ENCODE measurements at regions not wholly inside any gene's neighbourhood (a gene's known extent, or its start where the extent isn't known, plus 50 kb on each side); places are given as distances from the start of the nearest gene placed in this dataset.
"Not testable (repeated sequence)": the region's sequence is repeated elsewhere in the genome, so short reads cannot be mapped to it uniquely, and the experiment has no call there.

DNA sequence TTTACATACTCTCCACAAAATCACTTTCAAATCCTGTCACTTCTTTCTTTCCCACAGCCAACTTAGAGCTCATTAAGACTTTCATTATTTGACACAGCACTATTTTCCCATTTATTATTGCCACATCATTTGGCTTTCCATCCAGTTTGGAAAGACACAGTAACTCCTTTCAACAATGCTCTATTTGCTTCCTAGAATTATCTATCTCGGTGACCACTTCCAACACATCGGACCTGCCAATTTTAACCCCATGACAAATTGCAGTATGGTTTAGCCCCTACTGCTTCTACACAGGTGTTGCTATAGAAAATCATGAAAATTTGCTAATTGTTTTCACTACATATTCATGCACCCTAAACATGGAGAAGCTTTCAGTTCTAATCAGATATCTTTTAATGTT, 190.6 kb upstream of the COX7C start:
- H3K9ac ChIP-seq (ENCODE audit: low read depth in 1 of 2, low read length in 2 of 2) = no peak overlapping the region
- H3K4me1 ChIP-seq (ENCODE audit: control insufficient read depth in 2 of 2, insufficient read depth in 2 of 2, low read length in 2 of 2) = no peaks in the 10 kb centered on the region
- H3K36me3 ChIP-seq (ENCODE audit: control insufficient read depth in 2 of 2, insufficient read depth in 2 of 2, low read length in 2 of 2) = no peaks in the 10 kb centered on the region
- no peaks in the 10 kb centered on the region for H3K27me3 ChIP-seq (ENCODE audit: control insufficient read depth in 2 of 2, insufficient read depth in 2 of 2, low read length in 2 of 2)
- H3K9me3 ChIP-seq (ENCODE audit: control insufficient read depth in 2 of 2, low read length in 2 of 2) = no peaks in the 10 kb centered on the region
- H3K4me3 ChIP-seq (ENCODE audit: low read length in 2 of 2) = no peak overlapping the region
- H3K27ac ChIP-seq (ENCODE audit: low read depth in 2 of 2, low read length in 2 of 2) = no peak overlapping the region

DNA sequence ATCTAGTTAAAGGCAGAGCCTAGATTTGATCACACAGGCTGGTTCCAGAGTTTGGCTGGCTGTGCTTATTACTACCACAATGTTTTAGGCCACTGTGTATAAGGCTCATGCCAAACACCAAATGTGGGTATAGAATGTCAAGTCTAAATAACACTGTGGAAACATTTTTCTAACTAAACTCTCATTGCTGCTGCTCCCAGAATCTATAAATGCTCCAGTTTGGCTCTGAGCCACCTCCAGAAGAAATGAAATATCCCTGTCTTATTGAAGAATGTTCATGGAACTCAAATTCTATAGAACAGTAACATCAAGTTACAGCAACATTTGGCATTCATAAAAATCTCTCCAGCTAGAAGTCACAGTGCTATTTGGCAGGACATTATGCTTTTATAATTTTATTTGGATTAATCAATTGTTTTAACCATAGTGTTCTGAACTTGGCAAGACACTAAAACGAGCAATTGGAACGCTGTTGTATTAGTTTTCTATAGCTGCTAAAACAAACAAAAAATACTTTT, 178.1 kb upstream of the COX7C start:
- Histone ChIP-seq H3K4me3 (ENCODE audit: low read length in 2 of 2) (no peak overlapping the region), H3K27ac (ENCODE audit: low read depth in 2 of 2, low read length in 2 of 2) (no peak overlapping the region), H3K36me3 (ENCODE audit: control insufficient read depth in 2 of 2, insufficient read depth in 2 of 2, low read length in 2 of 2) (no peaks in the 10 kb centered on the region), H3K4me1 (ENCODE audit: control insufficient read depth in 2 of 2, insufficient read depth in 2 of 2, low read length in 2 of 2) (no peaks in the 10 kb centered on the region), H3K9me3 (ENCODE audit: control insufficient read depth in 2 of 2, low read length in 2 of 2) (no peaks in the 10 kb centered on the region), H3K9ac (ENCODE audit: low read depth in 1 of 2, low read length in 2 of 2) (no peak overlapping the region), H3K27me3 (ENCODE audit: control insufficient read depth in 2 of 2, insufficient read depth in 2 of 2, low read length in 2 of 2) (no peaks in the 10 kb centered on the region)

DNA sequence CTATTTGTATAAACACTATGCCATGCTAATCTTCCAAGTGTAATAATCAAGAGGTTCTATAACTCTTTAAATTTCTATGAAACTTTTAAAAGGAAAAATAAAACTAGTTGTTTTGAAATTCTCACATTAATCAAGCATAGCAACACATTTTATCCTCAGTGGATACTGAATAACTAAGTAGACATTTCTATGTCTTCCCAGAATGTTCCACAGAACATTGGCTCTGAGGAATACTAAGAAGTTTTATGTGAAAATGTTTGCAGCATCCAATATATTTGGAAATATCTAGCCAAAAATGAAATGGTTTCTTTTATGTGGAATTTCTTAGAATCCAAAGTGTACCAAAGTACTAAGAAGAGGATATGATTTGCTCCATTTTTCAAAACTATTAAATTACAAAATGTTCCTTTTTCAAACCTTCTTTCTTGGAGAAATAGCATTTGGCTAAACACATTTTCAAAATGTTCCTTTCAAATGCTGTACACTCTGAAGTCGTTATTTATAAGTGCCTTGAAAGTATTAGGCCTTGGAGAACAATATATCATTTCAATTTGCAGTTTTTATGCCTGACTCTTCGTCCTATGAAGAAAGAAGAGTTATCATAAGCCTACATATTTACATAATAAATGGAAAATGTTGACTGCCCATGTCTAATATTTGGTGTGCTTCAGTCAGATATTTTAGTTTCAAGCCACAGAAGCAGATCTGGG, 175.6 kb upstream of the COX7C start:
- no peaks in the 10 kb centered on the region for H3K4me1 ChIP-seq (ENCODE audit: control insufficient read depth in 2 of 2, insufficient read depth in 2 of 2, low read length in 2 of 2)
- H3K27ac ChIP-seq (ENCODE audit: low read depth in 2 of 2, low read length in 2 of 2) = no peak overlapping the region
- H3K4me3 ChIP-seq (ENCODE audit: low read length in 2 of 2) = no peak overlapping the region
- no peaks in the 10 kb centered on the region for H3K36me3 ChIP-seq (ENCODE audit: control insufficient read depth in 2 of 2, insufficient read depth in 2 of 2, low read length in 2 of 2)
- no peak overlapping the region for H3K9ac ChIP-seq (ENCODE audit: low read depth in 1 of 2, low read length in 2 of 2)
- no peaks in the 10 kb centered on the region for H3K9me3 ChIP-seq (ENCODE audit: control insufficient read depth in 2 of 2, low read length in 2 of 2)
- no peaks in the 10 kb centered on the region for H3K27me3 ChIP-seq (ENCODE audit: control insufficient read depth in 2 of 2, insufficient read depth in 2 of 2, low read length in 2 of 2)

DNA sequence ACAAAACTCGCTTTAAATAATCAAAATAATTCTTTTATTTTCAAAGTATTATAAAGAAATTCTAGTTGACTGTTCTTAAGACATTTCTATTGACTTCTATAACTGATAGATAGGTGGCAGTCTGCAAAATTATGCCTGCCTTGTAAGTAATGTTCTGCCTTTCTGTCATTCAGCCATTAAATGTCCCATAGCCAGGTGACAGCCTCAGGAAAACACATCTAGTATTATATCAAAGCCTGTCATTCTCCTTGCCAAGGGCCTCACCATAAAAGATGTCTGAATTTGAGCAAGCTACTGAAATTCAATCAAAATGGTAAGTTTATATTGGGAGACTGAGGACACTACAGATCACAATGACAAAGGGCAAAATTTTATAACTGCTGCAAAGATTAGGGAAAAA, 170.4 kb upstream of the COX7C start:
- Histone ChIP-seq H3K27me3 (ENCODE audit: control insufficient read depth in 2 of 2, insufficient read depth in 2 of 2, low read length in 2 of 2) (no peaks in the 10 kb centered on the region), H3K4me3 (ENCODE audit: low read length in 2 of 2) (no peak overlapping the region), H3K4me1 (ENCODE audit: control insufficient read depth in 2 of 2, insufficient read depth in 2 of 2, low read length in 2 of 2) (no peaks in the 10 kb centered on the region), H3K27ac (ENCODE audit: low read depth in 2 of 2, low read length in 2 of 2) (no peak overlapping the region), H3K9me3 (ENCODE audit: control insufficient read depth in 2 of 2, low read length in 2 of 2) (no peaks in the 10 kb centered on the region), H3K36me3 (ENCODE audit: control insufficient read depth in 2 of 2, insufficient read depth in 2 of 2, low read length in 2 of 2) (no peaks in the 10 kb centered on the region), H3K9ac (ENCODE audit: low read depth in 1 of 2, low read length in 2 of 2) (no peak overlapping the region)

DNA sequence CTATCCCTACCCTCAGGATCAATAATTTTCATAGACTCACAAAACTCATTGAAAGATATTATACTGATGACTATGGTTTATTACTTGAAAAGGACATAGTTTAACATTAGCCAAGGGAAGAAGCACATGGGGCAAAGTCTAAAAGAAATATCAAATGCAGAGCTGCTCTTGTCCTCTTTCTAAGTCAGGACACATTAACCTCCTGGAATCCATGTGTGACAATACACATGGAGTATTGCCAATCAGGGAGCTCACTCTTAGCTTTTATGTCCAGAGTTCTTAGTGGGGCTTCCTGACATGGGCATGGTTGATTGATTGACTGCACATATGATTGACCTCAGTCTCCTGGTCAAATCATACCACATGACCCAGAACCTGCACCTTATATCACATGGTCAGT, 165.5 kb upstream of the COX7C start:
- Histone ChIP-seq H3K9ac (ENCODE audit: low read depth in 1 of 2, low read length in 2 of 2) (no peak overlapping the region), H3K9me3 (ENCODE audit: control insufficient read depth in 2 of 2, low read length in 2 of 2) (no peaks in the 10 kb centered on the region), H3K27ac (ENCODE audit: low read depth in 2 of 2, low read length in 2 of 2) (no peak overlapping the region), H3K4me1 (ENCODE audit: control insufficient read depth in 2 of 2, insufficient read depth in 2 of 2, low read length in 2 of 2) (no peaks in the 10 kb centered on the region), H3K4me3 (ENCODE audit: low read length in 2 of 2) (no peak overlapping the region), H3K36me3 (ENCODE audit: control insufficient read depth in 2 of 2, insufficient read depth in 2 of 2, low read length in 2 of 2) (no peaks in the 10 kb centered on the region), H3K27me3 (ENCODE audit: control insufficient read depth in 2 of 2, insufficient read depth in 2 of 2, low read length in 2 of 2) (no peaks in the 10 kb centered on the region)

DNA sequence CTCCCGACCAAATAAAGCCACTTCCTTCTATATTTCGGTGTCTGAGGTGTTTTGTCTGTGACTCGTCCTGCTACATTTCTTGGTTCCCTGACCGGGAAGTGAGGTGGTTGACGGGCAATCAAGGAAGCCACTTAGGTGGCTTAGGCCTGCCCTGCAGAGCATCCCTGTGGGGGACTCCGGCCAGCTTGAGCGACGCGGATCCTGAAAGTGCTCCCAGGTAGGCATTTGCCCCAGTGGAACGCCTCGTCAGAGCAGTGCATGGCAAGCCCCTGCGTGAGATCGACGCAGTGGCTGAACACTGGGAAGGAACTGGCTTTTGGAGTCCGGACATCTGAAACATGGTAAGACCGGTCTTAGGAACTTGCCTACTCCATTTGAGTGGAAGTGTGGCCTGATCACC, 157.2 kb upstream of the COX7C start:
- Histone ChIP-seq H3K27ac (ENCODE audit: low read depth in 2 of 2, low read length in 2 of 2) (no peak overlapping the region), H3K9me3 (ENCODE audit: control insufficient read depth in 2 of 2, low read length in 2 of 2) (peaks cover 6 to 8% of the 10 kb centered on the region in 2 donors), H3K4me1 (ENCODE audit: control insufficient read depth in 2 of 2, insufficient read depth in 2 of 2, low read length in 2 of 2) (no peaks in the 10 kb centered on the region), H3K4me3 (ENCODE audit: low read length in 2 of 2) (no peak overlapping the region), H3K27me3 (ENCODE audit: control insufficient read depth in 2 of 2, insufficient read depth in 2 of 2, low read length in 2 of 2) (no peaks in the 10 kb centered on the region), H3K9ac (ENCODE audit: low read depth in 1 of 2, low read length in 2 of 2) (no peak overlapping the region), H3K36me3 (ENCODE audit: control insufficient read depth in 2 of 2, insufficient read depth in 2 of 2, low read length in 2 of 2) (no peaks in the 10 kb centered on the region)

DNA sequence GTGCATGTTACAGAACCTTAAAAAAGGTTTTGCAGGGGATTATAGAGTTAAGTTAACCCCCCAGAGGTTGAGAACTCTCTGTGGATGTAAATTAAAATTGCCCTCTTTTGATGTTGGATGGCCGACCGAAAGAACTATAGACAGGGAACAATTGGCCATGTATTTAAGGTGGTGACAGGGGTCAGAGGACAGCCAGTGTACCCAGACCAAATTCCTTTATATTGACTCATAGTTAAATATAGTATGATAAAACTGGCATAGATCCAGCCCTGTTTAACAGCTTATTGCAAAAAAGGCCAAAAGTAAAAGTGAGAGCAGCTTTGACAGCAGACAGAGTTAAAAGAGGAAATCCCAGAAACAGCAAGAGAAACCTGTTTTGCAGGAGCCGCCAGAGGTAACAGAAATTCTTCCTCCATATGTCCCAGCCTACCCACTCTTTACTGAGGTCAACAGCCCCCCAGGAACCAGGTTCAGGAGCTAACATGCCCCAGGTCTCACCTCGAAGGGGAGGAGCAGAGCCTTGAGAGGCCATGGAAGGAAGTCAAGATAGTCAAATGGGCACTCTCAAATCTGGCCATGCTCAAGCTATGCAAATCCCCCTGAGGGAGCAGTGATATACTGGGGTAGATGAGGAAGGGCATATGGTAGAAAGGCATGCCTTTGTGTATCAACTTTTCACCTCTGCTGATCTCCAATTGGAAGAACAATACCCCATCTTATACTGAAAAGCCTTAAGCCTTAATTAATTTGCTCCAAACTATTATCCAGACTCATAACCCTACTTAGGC, 156.4 kb upstream of the COX7C start:
- H3K27ac ChIP-seq (ENCODE audit: low read depth in 2 of 2, low read length in 2 of 2) = no peak overlapping the region
- H3K9me3 ChIP-seq (ENCODE audit: control insufficient read depth in 2 of 2, low read length in 2 of 2) = peaks cover 6 to 10% of the 10 kb centered on the region in 2 donors
- H3K27me3 ChIP-seq (ENCODE audit: control insufficient read depth in 2 of 2, insufficient read depth in 2 of 2, low read length in 2 of 2) = no peaks in the 10 kb centered on the region
- H3K4me3 ChIP-seq (ENCODE audit: low read length in 2 of 2) = no peak overlapping the region
- H3K9ac ChIP-seq (ENCODE audit: low read depth in 1 of 2, low read length in 2 of 2) = no peak overlapping the region
- H3K36me3 ChIP-seq (ENCODE audit: control insufficient read depth in 2 of 2, insufficient read depth in 2 of 2, low read length in 2 of 2) = no peaks in the 10 kb centered on the region
- H3K4me1 ChIP-seq (ENCODE audit: control insufficient read depth in 2 of 2, insufficient read depth in 2 of 2, low read length in 2 of 2) = no peaks in the 10 kb centered on the region

DNA sequence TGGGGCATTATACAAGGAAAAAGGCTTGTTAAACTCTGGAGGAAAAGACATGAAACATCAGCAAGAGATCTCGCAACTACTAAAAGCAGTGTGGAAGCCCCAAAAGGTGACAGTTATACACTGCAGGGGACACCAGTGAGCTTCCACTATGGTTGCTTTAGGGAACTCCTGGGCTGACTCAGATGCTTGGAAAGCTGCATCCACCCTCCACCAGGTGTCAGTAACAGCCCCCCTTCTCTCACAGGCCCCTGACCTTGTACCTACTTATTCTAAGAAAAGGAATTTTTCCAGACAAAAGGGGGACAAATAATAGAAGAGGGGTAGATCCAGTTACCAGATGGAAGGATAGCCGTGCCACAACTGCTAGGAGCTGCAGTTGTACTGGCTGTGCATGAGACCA, 154.4 kb upstream of the COX7C start:
- Histone ChIP-seq H3K9ac (ENCODE audit: low read depth in 1 of 2, low read length in 2 of 2) (no peak overlapping the region), H3K4me3 (ENCODE audit: low read length in 2 of 2) (no peak overlapping the region), H3K9me3 (ENCODE audit: control insufficient read depth in 2 of 2, low read length in 2 of 2) (peaks cover 6 to 10% of the 10 kb centered on the region in 2 donors), H3K36me3 (ENCODE audit: control insufficient read depth in 2 of 2, insufficient read depth in 2 of 2, low read length in 2 of 2) (no peaks in the 10 kb centered on the region), H3K4me1 (ENCODE audit: control insufficient read depth in 2 of 2, insufficient read depth in 2 of 2, low read length in 2 of 2) (no peaks in the 10 kb centered on the region), H3K27ac (ENCODE audit: low read depth in 2 of 2, low read length in 2 of 2) (no peak overlapping the region), H3K27me3 (ENCODE audit: control insufficient read depth in 2 of 2, insufficient read depth in 2 of 2, low read length in 2 of 2) (no peaks in the 10 kb centered on the region)

DNA sequence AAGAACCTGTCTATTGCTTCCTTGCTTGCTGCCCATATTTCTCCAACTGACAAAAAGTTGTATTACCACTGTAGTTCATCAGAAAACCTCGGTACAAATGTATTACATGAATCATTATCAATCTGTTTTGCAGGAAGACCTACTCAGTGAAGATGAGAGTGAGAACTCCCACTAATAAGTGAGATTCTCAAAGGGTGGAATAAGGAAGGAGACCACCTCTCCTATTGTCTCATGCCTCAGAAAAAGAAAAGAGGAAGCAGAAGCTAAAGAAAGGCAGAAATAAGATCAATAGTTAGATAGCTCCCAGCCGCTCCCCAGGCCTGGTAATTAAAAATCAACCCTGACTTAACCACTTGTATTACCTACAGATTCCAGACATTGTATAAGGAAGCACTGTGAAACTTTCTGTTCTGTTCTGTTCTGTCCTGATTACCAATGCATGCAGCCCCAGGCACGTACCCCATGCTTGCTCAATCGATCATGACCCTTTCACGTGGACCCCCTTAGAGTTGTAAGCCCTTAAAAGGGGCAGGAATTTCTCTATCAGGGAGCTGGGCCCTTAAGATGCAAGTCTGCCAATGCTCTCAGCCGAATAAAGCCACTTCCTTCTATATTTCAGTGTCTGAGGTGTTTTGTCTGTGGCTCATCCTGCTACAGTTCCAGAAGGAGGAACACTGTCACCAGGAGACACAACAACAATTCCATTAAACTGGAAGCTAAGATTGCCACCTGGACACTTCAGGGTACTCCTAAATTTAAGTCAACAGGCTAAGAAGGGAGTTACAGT, 152.5 kb upstream of the COX7C start:
- no peaks in the 10 kb centered on the region for H3K36me3 ChIP-seq (ENCODE audit: control insufficient read depth in 2 of 2, insufficient read depth in 2 of 2, low read length in 2 of 2)
- H3K9ac ChIP-seq (ENCODE audit: low read depth in 1 of 2, low read length in 2 of 2) = no peak overlapping the region
- H3K27ac ChIP-seq (ENCODE audit: low read depth in 2 of 2, low read length in 2 of 2) = no peak overlapping the region
- H3K9me3 ChIP-seq (ENCODE audit: control insufficient read depth in 2 of 2, low read length in 2 of 2) = peaks cover 6 to 10% of the 10 kb centered on the region in 2 donors
- no peaks in the 10 kb centered on the region for H3K4me1 ChIP-seq (ENCODE audit: control insufficient read depth in 2 of 2, insufficient read depth in 2 of 2, low read length in 2 of 2)
- H3K27me3 ChIP-seq (ENCODE audit: control insufficient read depth in 2 of 2, insufficient read depth in 2 of 2, low read length in 2 of 2) = no peaks in the 10 kb centered on the region
- H3K4me3 ChIP-seq (ENCODE audit: low read length in 2 of 2) = no peak overlapping the region

DNA sequence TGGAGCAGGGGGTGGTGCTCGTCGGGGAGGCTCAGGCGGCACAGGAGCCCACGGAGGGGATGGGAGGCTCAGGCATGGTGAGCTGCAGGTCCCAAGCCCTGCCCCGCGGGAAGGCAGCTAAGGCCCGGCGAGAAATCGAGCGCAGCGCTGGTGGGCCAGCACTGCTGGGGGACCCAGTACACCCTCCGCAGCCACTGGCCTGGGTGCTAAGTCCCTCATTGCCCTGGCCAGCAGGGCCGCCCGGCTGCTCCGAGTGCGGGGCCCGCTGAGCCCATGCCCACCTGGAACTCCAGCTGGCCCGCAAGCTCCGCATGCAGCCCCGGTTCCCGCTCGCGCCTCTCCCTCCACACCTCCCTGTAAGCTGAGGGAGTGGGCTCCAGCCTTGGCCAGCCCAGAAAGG, 151.0 kb upstream of the COX7C start:
- H3K36me3 ChIP-seq (ENCODE audit: control insufficient read depth in 2 of 2, insufficient read depth in 2 of 2, low read length in 2 of 2); H3K9ac ChIP-seq (ENCODE audit: low read depth in 1 of 2, low read length in 2 of 2); H3K27me3 ChIP-seq (ENCODE audit: control insufficient read depth in 2 of 2, insufficient read depth in 2 of 2, low read length in 2 of 2); H3K4me1 ChIP-seq (ENCODE audit: control insufficient read depth in 2 of 2, insufficient read depth in 2 of 2, low read length in 2 of 2); H3K27ac ChIP-seq (ENCODE audit: low read depth in 2 of 2, low read length in 2 of 2); H3K9me3 ChIP-seq (ENCODE audit: control insufficient read depth in 2 of 2, low read length in 2 of 2); H3K4me3 ChIP-seq (ENCODE audit: low read length in 2 of 2): not testable (repeated sequence)
